ENCODE measurements at regions not wholly inside any gene's neighbourhood (a gene's known extent, or its start where the extent isn't known, plus 50 kb on each side); places are given as distances from the start of the nearest gene placed in this dataset.

GRCh38 chr21:35457097-35457804 is 408.1 kb upstream of the RUNX1 start:
- TF ChIP-seq REST (IDR thresholded peaks at IDR 0.05; ENCODE audit: insufficient replicate concordance, low read depth) (no peak), POLR2AphosphoS5 (IDR thresholded peaks at IDR 0.05; ENCODE audit: low read depth) (no peak), SPI1 (IDR thresholded peaks at IDR 0.05; ENCODE audit: borderline replicate concordance, low read depth) (no peak), CTCF (IDR thresholded peaks at IDR 0.05; ENCODE audit: insufficient read depth, low read length) (no peak), GABPA (IDR thresholded peaks at IDR 0.05; ENCODE audit: low read depth) (no peak)
- Histone ChIP-seq H3K4me3 (replicated peaks; ENCODE audit: insufficient read depth, low read length) (no peak overlapping the region), H3K27ac (replicated peaks) (no peak overlapping the region), H3K27me3 (ENCODE audit: insufficient read depth, poor library complexity, severe bottlenecking) (no peaks in the 10 kb centered on the region)
- DNase-seq (ENCODE audit: low read depth in 1 of 2, low spot score in 1 of 2), result no peak

GRCh38 chr21:35451276-35451675 is 402.2 kb upstream of the RUNX1 start:
- no peak for DNase-seq (ENCODE audit: low read depth in 1 of 2, low spot score in 1 of 2)
- TF ChIP-seq POLR2AphosphoS5 (IDR thresholded peaks at IDR 0.05; ENCODE audit: low read depth) (no peak), GABPA (IDR thresholded peaks at IDR 0.05; ENCODE audit: low read depth) (no peak), CTCF (IDR thresholded peaks at IDR 0.05; ENCODE audit: insufficient read depth, low read length) (no peak), REST (IDR thresholded peaks at IDR 0.05; ENCODE audit: insufficient replicate concordance, low read depth) (no peak), SPI1 (IDR thresholded peaks at IDR 0.05; ENCODE audit: borderline replicate concordance, low read depth) (no peak)
- no peaks in the 10 kb centered on the region for H3K27me3 ChIP-seq (ENCODE audit: insufficient read depth, poor library complexity, severe bottlenecking)
- H3K27ac ChIP-seq (replicated peaks), result no peak overlapping the region
- no peak overlapping the region for H3K4me3 ChIP-seq (replicated peaks; ENCODE audit: insufficient read depth, low read length)

GRCh38 chr21:35450830-35451229 is 401.7 kb upstream of the RUNX1 start:
- DNase-seq (ENCODE audit: low read depth in 1 of 2, low spot score in 1 of 2), result no peak
- Histone ChIP-seq H3K4me3 (replicated peaks; ENCODE audit: insufficient read depth, low read length) (no peak overlapping the region), H3K27me3 (ENCODE audit: insufficient read depth, poor library complexity, severe bottlenecking) (no peaks in the 10 kb centered on the region), H3K27ac (replicated peaks) (no peak overlapping the region)
- no peak for TF ChIP-seq CTCF (IDR thresholded peaks at IDR 0.05; ENCODE audit: insufficient read depth, low read length)
- no peak for TF ChIP-seq GABPA (IDR thresholded peaks at IDR 0.05; ENCODE audit: low read depth)
- TF ChIP-seq REST (IDR thresholded peaks at IDR 0.05; ENCODE audit: insufficient replicate concordance, low read depth), result no peak
- TF ChIP-seq POLR2AphosphoS5 (IDR thresholded peaks at IDR 0.05; ENCODE audit: low read depth), result no peak
- no peak for TF ChIP-seq SPI1 (IDR thresholded peaks at IDR 0.05; ENCODE audit: borderline replicate concordance, low read depth)

Measured in HL-60 (cell line).